ENCODE measurements at regions not wholly inside any gene's neighbourhood (a gene's known extent, or its start where the extent isn't known, plus 50 kb on each side); places are given as distances from the start of the nearest gene placed in this dataset.

- DNase-seq (ENCODE audit: low spot score): no peak
These were observed 62.1 kb upstream of the SMIM21 start for GRCh38 chr18:75489493-75490190.

DNA sequence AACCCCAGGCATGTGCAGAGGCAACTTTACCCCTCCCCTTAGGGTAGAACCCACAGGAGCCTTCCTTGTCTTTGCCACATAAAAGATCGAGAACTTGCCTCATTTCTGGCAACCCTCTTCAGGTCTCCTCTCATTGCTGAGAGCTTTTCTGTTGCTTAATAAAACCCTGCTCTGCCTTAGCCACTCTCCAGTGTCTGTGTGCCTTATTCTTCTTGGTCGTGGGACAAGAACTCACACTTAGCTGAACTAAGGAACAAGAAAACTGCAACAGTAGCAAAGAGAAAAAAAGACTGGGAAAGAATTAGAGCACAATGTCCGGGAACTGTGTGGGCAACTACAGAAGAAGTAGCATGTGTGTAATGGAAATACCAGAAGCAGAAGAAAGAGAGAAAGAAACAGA, 56.2 kb upstream of the SMIM21 start:
- no peak for DNase-seq (ENCODE audit: low spot score)

DNA sequence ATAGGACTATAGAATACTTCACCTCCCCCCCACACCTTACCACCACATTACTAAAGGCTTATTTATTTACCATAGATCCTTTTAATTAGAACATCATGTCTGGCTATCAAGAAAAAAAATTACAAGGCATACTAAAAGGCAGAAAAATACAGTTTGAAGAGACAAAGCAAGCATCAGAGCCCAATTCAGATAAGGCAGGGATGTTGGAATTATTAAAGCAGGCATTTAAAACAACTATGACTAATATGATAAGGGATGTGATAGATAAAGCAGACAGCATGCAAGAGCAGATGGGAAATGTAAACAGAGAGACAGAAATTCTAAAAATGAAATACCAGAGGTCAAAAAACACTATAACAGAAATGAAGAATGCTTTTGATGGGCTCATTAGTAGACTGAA, 55.4 kb upstream of the SMIM21 start:
- DNase-seq (ENCODE audit: low spot score): no peak

DNA sequence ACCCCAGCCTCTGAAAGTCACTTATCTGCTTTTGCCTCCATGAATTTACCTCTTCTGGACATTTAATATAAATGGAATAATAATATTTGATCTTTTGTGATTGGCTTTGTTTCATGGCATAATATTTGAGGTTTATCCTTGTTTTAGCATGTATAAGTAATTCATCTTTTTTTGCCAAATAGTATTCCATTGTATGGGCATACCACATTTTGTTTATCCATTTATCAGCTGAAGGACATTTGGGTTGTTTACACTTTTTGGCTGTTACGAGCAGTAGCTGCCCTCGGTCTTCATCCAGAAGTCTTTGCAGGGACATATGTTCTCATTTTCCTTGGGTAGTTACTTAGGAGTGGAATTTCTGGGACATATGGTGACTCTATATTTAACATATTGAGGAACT, 53.0 kb upstream of the SMIM21 start:
- DNase-seq (ENCODE audit: low spot score): no peak

GRCh38 chr18:75478996-75479880, 51.7 kb upstream of the SMIM21 start:
- peak; percentile 72 for DNase-seq (ENCODE audit: low spot score)

DNA sequence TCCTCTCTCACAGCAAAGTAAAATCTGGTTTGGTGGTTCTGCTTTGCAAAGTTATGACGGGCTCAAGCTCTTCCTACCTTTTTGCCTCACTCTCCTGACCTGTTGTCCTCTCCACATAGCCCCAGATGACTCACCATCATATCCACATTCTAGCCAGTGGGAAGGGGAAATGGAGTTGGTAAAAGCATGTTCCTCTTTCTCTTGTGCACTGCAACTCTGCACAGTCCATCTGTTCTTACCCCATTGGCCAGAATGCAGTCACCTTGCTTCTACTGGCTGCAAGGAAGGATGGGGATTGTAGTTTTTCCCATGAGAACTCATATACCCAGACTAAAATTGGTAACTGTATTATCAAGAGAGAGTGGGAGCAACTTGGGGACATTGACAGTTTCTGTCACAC, 50.4 kb upstream of the SMIM21 start:
- DNase-seq (ENCODE audit: low spot score): peak; percentile 15
